ENCODE measurements at regions not wholly inside any gene's neighbourhood (a gene's known extent, or its start where the extent isn't known, plus 50 kb on each side); places are given as distances from the start of the nearest gene placed in this dataset.
"Not testable (repeated sequence)": the region's sequence is repeated elsewhere in the genome, so short reads cannot be mapped to it uniquely, and the experiment has no call there.

DNA sequence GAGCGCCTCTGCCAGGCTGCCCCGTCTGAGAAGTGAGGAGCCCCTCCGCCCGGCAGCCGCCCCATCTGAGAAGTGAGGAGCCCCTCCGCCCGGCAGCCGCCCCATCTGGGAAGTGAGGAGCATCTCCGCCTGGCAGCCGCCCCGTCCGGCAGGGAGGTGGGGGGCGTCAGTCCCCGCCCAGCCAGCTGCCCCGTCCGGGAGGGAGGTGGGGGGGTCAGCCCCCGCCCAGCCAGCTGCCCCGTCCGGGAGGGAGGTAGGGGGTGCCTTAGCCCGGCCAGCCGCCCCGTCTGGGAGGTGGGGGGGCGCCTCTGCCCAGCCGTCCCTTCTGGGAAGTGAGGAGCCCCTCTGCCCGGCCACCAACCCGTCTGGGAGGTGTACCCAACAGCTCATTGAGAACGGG is 75.4 kb upstream of the DIO2 start:
- DNase-seq = not testable (repeated sequence)

DNA sequence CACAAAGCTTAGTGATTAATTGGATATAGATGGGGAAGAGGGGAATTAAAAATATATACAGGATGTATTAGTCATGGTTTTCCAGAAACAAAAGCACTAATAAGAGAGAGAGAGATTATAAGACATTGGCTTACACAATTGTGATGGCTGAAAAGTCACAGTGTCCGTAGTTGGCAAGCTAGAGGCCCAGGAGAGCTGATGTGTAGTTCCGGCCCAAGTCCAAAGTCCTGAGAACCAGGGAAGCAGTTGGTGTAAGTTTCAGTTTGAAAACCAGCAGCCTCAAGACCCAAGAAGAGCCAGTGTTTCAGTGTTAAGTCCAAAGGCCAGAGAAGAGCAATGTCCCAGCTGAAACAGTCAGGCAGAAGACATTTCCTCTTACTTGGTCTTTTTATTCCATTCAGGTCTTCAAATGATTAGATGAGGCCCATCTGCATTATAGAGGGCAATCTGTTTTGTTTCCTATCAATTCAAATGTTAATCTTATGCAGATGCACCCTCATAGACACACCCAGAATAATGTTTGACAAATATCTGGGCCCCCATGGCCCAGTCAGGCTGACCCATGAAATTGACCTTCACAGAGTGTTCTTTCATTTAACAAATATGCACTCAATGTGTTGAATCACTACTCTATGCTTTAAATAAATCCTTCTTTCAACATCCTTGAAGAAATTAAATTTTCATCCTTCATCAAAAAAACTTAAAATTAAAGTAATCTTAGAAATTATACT is 67.2 kb upstream of the DIO2 start:
- no peak for DNase-seq

DNA sequence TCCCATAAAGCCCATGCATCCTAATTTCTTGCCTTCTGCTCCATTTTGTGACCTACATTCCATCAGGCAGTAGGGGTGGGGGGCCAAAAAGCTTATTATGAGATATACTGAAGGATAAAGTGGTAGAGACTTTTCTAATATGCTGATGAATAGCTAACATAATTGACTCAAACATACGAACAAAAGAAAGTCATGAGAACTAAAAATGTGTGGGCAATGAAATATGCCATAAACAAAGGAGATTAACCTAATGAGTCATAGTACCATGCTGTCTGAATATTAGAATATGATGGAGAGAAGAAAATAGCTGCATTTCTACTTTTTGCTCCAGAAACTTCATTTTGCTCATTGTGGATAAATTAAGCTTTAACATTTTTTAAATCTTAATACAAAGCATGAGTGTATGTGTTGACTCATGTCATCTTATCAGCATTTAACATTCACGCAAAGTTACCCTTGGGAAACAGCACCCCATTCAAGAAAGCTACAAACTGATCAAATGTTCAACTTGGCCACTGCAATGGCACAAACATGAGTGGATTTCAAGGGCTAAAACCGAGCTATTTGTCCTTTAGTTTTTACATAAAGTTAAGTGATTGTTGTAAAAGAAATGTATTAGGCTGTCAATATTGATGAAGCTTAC is 64.0 kb upstream of the DIO2 start:
- no peak for DNase-seq

DNA sequence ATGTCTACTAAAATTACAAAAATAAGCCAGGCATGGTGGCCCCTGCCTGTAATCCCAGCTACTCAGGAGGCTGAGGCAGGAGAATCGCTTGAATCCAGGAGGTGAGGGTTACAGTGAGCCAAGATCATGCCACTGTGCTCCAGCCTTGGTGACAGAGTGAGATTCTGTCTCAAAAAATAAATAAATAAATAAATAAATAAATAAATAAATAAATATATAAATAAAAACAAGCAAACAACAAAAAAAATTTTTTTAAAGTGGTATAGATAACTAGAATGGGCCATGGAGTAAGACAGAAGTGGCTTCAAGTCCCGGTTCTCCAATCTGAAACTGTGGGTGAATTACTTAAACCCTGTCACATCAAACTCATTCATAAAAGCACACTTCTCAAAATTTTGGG is 63.0 kb upstream of the DIO2 start:
- not testable (repeated sequence) for DNase-seq

DNA sequence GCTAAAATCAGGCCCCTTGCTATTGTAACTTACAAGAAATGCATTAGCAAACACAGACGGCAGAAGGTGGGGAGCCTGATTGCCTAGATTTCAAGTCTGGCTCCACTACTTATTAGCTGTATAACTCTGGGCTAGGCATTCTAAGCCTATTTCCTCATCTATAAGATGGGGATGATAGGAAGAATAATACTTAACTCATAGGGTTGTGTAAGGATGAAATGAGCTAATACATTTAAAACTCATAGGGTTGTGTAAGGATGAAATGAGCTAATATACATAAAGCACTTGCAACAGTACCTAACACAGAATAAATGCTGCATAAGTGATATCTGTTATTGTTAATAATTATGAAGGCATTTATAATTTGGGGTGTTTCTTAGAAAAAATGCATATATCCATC is 60.1 kb upstream of the DIO2 start:
- DNase-seq = no peak

DNA sequence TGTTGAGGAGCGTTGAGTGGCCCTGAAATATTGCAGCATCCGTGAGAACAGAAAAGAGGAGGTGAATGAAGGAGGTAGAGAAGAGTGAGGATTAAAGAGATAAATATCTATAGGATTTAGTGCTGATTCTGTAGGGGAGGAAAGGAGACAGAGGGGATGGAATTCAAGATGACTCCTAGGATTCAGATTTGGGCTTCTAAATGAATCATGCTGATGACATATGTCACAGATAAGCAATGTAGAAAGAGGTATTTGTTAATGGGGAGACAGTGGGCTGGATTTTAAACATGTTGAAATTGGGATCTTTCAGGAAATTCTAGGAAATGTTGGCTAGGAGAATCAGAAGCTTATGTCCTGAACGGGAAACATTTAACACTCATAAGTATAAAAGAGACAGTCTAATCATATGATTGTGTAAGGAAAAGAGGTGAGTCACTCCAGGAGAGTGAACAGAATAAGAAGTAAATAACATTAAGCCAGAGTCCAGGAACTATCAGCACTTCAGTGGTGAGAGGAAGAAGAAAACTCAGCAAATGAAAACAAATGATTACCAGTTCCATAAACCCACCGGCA is 58.1 kb upstream of the DIO2 start:
- DNase-seq = no peak

DNA sequence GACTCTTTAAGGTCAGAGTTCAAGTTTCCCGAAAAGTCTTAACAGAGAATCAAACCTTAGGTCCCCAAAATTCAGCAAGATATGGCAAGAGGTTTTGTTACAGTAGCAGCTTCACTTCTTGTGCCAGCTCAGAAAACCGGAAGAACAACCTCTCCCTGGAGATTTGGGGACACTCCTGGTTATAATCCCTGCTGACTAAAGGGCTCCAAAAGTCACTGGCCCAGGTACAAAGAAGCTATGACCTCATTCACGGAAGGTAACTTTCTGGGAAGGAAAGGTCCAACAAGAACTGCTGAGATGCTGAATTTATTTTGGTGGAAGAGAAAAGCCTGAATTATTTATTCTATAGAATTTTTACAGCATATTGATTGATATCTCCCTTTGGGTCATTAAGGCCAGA is 55.6 kb upstream of the DIO2 start:
- no peak for DNase-seq

DNA sequence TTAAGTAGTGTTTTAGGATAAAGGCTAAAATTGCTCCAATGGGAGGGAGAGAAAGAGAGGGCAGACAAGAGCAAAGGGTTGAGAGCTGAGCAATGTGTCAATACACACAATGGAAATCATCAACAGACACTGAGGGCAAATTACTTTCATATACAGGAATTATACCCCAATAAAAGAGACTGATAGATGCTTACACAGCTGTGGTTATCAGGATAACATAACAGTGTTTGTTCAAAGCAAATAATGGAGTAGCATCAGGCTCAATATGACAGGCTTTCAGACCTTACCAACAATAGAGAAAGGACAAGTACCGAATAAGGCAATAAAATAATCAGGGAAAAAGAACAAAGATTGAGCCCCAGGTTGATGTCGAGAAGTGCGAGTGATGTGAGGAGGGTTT is 53.4 kb upstream of the DIO2 start:
- DNase-seq = no peak
